ENCODE measurements at regions not wholly inside any gene's neighbourhood (a gene's known extent, or its start where the extent isn't known, plus 50 kb on each side); places are given as distances from the start of the nearest gene placed in this dataset.
"Not testable (repeated sequence)": the region's sequence is repeated elsewhere in the genome, so short reads cannot be mapped to it uniquely, and the experiment has no call there.

DNA sequence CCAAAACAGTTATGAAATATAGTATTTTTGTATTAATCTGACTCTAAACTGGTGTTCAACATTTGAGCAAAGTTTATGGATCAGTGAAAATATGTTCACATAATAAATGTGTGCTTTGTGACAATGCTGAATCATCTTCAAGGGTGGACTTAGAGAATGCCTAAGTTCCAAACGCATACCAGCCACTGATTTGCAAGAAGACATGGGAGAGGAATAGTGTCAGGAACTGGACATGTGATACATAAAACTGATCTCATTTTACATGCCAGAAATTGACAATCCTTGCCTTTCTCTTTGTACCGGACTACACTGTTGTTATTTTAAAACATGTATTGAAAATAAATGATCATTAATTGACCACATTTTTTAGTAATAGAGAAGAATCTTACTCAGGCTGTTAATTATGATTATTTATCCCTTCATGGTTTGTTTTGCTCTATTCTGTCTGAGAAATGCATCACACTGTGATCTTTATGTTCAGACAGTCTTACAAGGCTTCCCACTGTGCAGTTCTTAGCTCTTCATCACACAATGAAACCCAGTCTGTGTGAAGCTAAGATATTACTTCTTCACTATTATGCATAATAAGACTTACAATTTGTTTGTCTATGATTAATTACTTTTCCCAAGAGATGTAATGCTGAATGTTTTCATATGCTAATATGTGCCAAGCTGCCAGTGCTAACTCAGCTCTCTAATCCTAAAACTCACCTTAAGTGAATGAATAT is 1180.6 kb upstream of the CDH8 start:
- DNase-seq (ENCODE audit: extremely low spot score, insufficient read length, low read depth) = no peak
- no peak for FAIRE-seq

DNA sequence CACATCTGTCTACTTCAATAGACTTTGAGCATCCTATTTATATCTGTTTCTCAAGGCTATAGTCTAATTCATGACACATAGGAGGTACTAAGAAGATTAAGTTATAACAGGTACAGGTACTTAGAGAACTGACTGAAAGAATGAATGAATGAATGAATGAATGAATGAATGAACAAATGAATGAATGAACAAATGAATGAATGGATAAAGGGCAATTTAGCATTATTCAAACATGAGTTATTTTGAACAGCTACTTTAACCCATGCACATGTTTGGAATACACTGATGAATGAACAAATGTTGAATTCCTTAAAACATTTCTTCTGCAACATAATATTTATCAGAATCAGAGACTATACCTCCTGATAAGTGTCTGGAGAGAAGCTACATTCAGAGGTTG is 1165.6 kb upstream of the CDH8 start:
- DNase-seq (ENCODE audit: extremely low spot score, insufficient read length, low read depth) (no peak), FAIRE-seq (no peak)

DNA sequence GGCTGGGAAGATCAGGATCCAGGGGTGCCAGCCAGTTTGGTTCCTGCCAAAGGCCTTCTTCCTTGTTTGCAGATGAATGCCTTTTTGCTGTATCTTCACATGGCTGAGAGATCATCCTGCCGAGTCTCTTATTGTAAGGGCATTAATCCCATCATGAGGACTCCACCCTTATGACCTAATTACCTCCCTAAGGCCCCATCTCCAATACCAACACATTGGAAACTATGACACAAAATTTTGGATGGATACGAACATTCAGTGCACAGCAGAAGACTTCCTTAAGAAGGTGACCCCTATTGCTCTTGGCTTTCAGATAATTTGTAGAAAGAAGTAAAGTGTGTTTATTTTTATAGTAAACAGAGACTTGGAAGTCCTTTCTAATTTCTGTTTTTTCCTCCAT is 1164.7 kb upstream of the CDH8 start:
- DNase-seq (ENCODE audit: extremely low spot score, insufficient read length, low read depth) (no peak), FAIRE-seq (no peak)

DNA sequence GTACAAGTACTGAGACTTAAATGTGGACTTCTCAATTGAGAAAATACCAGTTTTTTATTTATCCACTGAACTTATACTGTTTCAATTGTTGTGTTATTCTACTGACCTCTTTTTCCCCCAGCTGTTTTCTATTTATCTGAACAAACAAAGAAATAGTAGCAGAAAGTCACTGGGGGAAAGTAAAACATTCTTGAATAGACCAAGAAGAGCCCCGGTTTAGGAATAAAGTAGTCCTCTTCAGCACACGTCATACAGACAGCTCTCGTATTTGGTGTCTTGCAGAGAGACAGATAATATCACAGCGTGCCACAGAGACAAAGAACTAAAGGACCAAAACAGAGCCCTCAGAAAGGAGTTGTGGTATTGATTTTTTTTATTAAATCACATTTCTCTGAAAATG is 1159.1 kb upstream of the CDH8 start:
- FAIRE-seq = no peak

DNA sequence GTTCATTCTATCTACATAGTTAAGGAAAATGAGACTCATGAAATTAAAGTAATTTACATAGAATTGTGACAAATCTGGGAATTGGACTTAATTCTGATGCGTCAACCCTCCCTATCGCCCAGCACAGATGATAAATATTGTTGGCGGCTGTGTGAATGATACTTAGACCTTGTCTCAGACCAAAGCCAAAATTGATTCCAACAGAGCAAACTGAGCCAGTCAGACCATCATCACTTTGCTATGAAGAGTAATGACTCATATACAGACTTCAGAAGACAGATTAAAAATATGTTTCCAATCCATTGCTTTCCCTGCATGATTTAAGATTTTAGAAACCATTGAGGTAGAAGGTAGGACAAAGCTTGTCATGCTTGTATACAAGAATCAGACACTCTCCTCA is 1156.7 kb upstream of the CDH8 start:
- FAIRE-seq (no peak), DNase-seq (ENCODE audit: extremely low spot score, insufficient read length, low read depth) (no peak)

More for the DNA sequence above, 1159.1 kb upstream of the CDH8 start:
- no peak for DNase-seq (ENCODE audit: extremely low spot score, insufficient read length, low read depth)

DNA sequence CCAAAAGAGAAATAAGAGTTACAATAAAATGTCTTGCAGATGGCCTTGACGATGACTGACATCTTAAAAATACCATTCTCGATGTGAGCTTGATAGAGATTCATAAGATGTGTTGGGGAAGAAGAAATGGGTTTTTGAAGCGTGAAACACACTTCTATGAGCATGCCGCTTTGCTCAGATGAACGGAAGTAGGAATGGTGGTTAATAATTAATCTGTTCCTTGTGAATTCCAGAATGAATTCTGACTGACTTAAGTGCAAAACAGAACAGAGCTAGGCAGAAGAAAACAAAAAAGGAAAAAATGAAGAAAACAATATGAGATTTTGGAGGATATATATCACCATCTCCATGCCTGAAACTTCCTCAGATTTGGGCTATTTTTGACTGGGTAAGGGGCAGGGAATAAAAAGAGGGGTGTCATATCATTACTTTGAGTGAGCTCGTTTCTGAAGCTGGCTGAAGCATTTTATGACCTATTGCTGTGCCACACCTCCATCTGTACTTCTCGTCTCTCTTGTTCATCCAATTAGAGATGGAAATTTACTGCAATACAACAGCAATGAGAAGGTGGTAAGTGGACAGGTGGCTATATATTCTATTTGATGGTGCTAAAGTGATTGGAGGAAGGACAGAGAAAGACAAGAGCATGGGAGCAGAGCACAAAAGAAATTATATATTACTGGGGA is 1152.0 kb upstream of the CDH8 start:
- no peak for FAIRE-seq
- DNase-seq (ENCODE audit: extremely low spot score, insufficient read length, low read depth) = no peak

DNA sequence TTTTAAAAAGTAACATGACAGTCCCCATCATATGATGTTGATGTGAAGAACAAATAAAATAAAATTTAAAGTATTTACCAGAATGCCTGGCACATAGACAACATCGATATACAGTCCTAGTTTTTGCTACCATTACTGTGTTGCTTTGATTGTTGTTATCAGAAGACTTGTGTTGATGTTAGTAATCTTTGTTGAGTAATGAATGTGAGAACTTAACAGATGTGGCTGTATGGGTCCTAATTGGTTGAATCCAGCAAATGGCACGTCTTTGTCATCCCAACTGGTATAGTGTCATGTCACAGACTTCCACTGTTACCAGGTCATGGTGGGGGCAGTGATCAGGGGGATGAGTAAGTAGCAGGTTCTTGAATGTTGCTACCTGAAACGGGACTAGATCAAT is 1151.4 kb upstream of the CDH8 start:
- FAIRE-seq (no peak), DNase-seq (ENCODE audit: extremely low spot score, insufficient read length, low read depth) (no peak)

DNA sequence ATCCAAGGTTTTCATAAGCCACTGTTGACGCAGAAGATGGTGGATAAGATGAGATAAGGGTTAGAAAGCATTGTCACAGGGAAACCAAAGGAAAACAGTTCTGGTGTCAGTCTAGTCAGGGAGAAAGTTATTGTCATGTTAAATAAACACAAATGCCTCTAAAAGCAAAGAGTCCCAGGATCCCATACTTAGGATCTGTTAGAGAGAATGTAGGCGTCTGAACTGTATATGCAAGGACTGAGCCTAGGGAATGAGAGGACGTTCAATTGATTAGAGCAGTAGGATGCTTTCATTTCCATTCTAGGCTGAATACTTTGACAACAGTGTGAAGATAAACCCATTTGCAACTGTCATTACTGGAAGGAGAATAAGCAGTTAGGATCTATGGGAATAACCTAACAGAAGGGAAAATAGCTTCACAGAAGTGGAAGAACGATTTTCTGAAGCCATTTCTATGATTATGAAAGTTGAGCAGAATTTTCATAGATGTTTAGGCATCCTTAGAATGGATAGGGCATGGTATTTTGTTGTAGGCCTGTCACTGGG is 1149.1 kb upstream of the CDH8 start:
- FAIRE-seq (no peak), DNase-seq (ENCODE audit: extremely low spot score, insufficient read length, low read depth) (no peak)

DNA sequence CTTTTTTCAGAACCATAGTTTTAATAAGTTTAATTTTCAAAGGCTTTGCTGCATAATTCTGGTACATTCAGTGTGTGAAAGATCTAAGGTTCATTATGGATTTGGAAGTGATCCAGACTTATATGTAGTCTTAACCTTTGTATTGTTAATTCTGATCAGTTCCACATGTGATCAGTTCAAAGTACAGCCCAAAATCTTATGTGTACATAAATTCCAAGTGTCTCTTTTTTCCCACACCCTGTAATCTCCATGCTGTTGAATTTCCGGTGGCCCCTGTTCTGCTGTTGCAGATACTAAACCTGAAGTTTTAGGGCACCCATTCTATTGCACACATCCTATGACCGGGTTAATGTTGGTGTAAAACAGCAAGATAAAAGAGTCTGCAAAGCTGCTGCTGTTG is 1147.5 kb upstream of the CDH8 start:
- no peak for FAIRE-seq
- no peak for DNase-seq (ENCODE audit: extremely low spot score, insufficient read length, low read depth)

DNA sequence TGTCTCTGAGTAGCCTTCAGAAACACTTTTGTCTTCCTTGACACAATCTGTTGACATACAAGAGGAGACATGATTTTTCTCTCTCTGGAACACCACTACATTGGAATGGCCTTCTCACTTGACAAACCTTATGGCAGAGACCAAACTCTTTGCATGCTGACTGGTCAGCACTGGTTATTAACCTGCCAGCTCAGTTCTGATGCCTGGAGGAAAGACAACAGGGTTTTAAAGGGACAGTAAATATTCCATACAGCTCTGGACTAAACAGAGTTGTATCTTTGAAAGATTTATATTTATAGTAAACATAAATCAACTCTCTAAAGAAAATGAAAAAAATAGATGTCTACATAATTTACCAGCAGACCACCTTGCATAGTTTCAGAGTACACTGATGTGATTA is 1139.1 kb upstream of the CDH8 start:
- DNase-seq (ENCODE audit: extremely low spot score, insufficient read length, low read depth) = no peak
- no peak for FAIRE-seq

DNA sequence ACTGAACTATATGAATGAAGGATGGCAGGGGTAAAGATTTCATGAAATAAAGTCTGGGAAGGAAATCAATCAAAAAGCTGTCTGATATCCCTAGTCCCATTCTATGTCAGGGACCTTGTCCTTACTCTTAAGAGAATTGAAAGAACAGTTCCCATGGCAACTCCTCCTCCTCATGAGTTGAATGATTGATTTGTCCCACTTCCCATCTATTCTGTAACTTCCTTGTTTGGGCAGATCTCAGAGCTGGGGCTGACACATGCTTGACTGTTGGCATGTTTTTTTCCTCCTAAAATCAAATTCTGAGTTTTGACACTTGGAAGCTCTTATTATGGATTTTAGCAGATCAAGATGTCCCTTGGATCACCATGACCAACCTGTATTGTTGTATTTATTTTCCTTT is 1138.6 kb upstream of the CDH8 start:
- FAIRE-seq (no peak), DNase-seq (ENCODE audit: extremely low spot score, insufficient read length, low read depth) (no peak)

DNA sequence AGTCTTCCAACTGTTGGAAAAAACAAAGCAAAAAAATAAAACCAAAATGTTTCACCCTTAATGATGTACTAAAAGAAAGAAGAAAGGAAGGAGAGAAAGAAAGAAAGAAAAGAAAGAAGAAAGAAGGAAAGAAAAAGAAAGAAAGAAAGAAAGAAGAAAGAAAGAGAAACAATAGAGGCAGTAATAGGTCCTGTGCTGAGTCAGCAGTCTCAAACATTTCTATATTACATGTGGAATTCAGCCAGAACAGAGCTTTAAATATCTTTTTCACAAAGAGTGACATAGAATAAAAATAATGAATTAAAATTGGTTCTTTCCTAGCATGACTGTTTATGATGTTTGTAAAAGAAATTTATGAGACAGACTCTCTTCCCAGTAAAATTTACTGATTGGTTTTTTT is 1135.3 kb upstream of the CDH8 start:
- FAIRE-seq (no peak), DNase-seq (ENCODE audit: extremely low spot score, insufficient read length, low read depth) (no peak)

DNA sequence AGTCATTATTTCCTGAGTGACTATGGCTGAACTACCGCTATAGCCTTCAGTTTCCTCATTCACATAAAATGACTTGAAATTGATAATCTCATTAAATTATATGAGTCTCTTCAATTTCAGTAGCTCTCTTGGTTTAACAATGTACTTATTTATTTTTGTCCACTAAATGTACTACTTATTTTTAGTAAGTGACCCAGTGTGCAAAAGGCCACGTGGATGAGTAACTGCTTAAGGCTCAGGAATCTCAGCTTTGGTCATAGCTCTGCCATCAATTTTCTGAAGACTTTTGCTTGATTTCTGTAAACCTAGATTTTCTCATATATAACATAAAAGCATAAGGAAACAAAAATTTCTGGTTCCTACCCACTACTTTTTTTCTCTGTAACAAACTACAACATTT is 1132.9 kb upstream of the CDH8 start:
- DNase-seq (ENCODE audit: extremely low spot score, insufficient read length, low read depth) = no peak
- no peak for FAIRE-seq

DNA sequence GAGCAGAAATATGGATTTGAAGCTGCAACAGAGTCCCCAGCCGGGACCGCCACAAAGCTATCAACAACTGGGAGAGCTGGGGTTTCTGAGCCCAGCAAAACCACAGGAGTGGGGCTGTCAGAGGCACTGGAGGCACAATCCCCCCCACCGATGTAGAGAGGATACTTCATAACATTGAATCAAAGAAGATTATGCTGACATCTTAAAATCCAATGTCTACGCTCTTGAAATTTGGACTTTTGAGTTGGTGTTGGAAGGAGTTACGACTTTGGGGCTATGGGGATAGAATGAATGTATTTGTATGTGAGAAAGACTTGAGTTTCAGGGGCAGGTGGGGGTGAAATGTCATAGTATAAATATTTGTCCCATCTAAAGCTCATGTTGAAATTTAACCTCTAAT is 1121.6 kb upstream of the CDH8 start:
- DNase-seq (ENCODE audit: extremely low spot score, insufficient read length, low read depth) (no peak), FAIRE-seq (no peak)

DNA sequence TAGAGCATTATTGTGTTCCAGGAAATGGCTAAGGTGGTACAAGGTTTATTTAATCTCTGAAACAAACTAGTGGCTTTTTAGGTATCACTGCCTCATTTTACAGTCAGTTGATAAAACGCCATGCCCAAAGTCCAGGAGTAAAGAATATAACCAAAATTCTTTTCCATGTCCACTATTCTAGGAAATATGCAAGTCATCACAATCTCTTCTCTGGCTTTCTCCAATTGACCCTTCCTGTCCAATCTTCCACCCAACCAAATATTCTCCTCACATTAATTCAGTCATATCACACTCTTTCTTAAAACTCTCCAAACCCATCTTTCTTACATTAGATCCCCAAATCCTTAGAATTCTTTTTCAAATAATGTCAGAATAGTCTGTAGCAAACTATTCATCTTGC is 1110.0 kb upstream of the CDH8 start:
- no peak for FAIRE-seq
- no peak for DNase-seq (ENCODE audit: extremely low spot score, insufficient read length, low read depth)

DNA sequence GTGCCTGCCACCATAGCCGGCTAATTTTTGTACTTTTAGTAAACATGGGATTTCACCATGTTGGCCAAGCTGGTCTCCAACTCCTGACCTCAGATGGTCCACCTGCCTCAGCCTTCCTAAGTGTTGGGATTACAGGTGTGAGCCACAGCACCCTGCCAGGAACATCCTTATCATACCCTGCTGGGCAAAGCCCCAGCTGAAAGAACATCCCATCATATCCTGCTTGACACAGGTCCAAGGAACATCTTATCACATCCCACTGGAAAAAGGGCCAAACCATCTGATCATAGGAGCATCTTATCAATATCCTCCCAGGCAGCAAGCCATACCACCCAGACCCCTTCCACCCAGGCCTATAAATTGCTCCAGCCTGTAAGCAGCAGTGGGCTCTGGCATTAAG is 1109.2 kb upstream of the CDH8 start:
- no peak for DNase-seq (ENCODE audit: extremely low spot score, insufficient read length, low read depth)
- FAIRE-seq = no peak

DNA sequence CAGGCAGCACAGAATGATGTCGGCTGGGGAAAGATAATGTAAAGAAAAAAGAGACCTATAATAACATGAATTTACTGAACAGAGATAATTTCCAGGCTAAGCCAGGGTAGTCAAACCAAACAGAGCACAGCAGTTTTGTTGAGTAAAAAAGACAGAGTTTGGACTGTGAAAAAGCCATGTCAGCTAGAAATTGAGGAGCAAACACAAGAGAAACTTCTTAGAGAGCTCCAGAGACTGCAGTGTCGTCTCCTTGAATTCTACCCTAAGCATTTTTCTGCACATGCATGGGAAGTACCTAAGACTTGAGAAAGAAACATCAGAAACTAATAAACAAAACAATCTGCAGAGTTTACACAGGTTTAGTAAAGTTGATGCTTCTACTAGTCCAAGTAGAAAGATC is 1098.8 kb upstream of the CDH8 start:
- no peak for DNase-seq (ENCODE audit: extremely low spot score, insufficient read length, low read depth)
- FAIRE-seq = no peak

DNA sequence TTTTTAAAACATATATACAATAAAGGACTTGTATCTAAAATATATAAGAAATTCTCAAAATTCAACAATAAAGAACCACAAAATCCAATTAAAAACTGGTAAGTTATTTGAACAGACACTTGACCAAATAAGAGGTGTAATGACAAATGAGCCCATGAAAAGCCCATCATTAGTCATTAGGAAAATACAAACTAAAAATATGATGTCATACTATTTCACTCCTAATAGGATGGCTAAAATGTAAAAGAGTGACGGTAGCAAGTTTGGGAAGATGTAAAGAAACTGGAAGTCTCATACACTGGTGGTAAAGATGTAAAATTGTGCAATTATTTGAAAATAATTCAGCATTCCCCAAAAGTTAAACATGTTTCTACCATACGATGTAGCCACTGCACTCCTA is 1095.3 kb upstream of the CDH8 start:
- FAIRE-seq (no peak), DNase-seq (ENCODE audit: extremely low spot score, insufficient read length, low read depth) (no peak)

DNA sequence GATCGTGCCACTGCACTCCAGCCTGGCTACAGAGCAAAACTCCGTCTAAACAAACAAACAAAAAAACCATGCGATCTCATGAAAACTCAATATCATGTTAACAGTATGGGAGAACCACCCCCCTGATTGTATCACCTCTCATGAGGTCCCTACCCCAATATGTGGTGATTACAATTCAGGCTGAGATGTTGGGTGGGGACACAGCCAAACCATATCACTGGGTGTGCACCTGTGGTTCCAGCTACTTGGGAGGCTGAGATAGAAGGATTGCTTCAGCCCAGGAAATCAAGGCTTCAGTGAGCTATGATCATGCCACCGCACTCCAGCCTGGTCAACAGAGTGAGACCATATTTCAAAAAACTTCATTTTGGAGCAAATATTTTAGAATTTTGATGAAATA is 1094.7 kb upstream of the CDH8 start:
- FAIRE-seq (no peak), DNase-seq (ENCODE audit: extremely low spot score, insufficient read length, low read depth) (no peak)

DNA sequence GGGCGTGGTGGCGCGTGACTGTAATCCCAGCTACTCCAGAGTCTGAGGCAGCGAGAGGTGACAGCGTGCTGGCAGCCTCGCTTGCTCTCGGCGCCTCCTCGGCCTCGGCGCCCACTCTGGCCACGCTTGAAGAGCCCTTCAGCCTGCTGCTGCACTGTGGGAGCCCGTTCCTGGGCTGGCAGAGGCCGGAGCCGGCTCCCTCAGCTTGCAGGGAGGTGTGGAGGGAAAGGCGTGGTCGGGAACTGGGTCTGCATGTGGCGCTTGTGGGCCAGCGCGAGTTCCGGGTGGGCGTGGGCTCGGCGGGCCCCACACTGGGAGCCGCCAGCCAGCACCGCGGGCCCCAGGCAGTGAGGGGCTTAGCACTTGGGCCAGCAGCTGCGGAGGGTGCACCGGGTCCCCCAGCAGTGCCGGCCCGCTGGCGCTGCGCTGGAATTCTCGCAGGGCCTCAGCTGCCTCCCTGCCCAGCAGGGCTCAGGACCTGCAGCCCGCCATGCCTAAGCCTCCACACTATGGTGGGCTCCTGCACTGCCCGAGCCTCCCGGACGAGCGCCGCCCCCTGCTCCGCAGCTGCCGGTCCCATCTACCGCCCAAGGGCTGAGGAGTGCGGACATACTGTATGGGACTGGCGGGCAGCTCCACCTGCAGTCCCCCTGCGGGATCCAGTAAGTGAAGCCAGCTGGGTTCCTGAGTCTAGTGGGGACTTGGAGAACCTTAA is 1093.3 kb upstream of the CDH8 start:
- FAIRE-seq (no peak), DNase-seq (ENCODE audit: extremely low spot score, insufficient read length, low read depth) (no peak)

DNA sequence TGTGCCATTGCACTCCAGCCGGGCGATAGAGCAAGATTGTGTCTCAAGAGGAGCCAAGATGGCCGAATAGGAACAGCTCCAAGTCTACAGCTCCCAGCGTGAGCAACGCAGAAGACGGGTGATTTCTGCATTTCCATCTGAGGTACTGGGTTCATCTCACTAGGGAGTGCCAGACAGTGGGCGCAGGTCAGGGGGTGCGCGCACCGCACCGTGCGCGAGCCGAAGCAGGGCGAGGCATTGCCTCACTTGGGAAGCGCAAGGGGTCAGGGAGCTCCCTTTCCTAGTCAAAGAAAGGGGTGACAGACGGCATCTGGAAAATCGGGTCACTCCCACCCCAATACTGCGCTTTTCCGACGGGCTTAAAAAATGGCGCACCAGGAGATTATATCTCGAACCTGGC is 1083.7 kb upstream of the CDH8 start:
- not testable (repeated sequence) for DNase-seq (ENCODE audit: extremely low spot score, insufficient read length, low read depth); FAIRE-seq
